OCI-LY7 (cell line): ENCODE measurements at regions not wholly inside any gene's neighbourhood (a gene's known extent, or its start where the extent isn't known, plus 50 kb on each side); places are given as distances from the start of the nearest gene placed in this dataset.
"Not testable (repeated sequence)": the region's sequence is repeated elsewhere in the genome, so short reads cannot be mapped to it uniquely, and the experiment has no call there.

ENCODE experiments used
- BruUV-seq: library from RNA; stranded (reverse); fragments of 400-500 nt; replicated peaks from 2 replicates; lab custom pipeline; 2021; lab: Mats Ljungman, UMichigan
- CTCF ChIA-PET: fragments of 300-600 bp; sonication (Branson Sonifier 250); formaldehyde crosslinking; loops from one replicate; lab custom pipeline; 2022; ENCODE audit warnings: antibody characterized with exemption; ENCODE audit not compliant: unreplicated experiment; lab: Charles Lee
- POLR2A ChIA-PET: fragments of 300-600 bp; sonication (Branson Sonifier 250); formaldehyde crosslinking; loops from one replicate; lab custom pipeline; 2022; ENCODE audit warnings: antibody characterized with exemption; lab: Charles Lee
- DNase-seq: peaks from one replicate; pipeline ENCODE4 v3.0.0-alpha.2; 2015; ENCODE audit warnings: low spot score
- H2AFZ ChIP-seq: fragments of 200-600 bp; sonication (generic), shearing (Covaris generic); 2 replicates; pipeline ENCODE4 v1.6.1; 2014; ENCODE audit warnings: mild to moderate bottlenecking, antibody characterized with exemption, low read length, moderate library complexity
- H3K27ac ChIP-seq: fragments of 200-600 bp; sonication (generic); 2 replicates; pipeline ENCODE4 v1.5.1; 2014; ENCODE audit warnings: mixed run types, low read depth, mild to moderate bottlenecking, moderate library complexity, low read length, inconsistent platforms; ENCODE audit not compliant: poor library complexity, severe bottlenecking
- H3K36me3 ChIP-seq: fragments of 200-600 bp; sonication (generic); 2 replicates; pipeline ENCODE4 v1.6.1; 2014; ENCODE audit warnings: mild to moderate bottlenecking, antibody characterized with exemption, low read length, moderate library complexity, mixed read lengths; ENCODE audit not compliant: insufficient read depth
- H3K4me1 ChIP-seq: fragments of 200-600 bp; sonication (generic); 2 replicates; pipeline ENCODE4 v1.5.1; 2014; ENCODE audit warnings: mild to moderate bottlenecking, low read length; ENCODE audit not compliant: insufficient read depth, poor library complexity, severe bottlenecking
- H3K4me2 ChIP-seq: fragments of 200-600 bp; sonication (generic); 2 replicates; pipeline ENCODE4 v1.6.1; 2014; ENCODE audit warnings: mild to moderate bottlenecking, low read length
- H3K4me3 ChIP-seq: fragments of 200-600 bp; sonication (generic); 2 replicates; pipeline ENCODE4 v1.5.1; 2014; ENCODE audit warnings: mild to moderate bottlenecking, low read depth, low read length; ENCODE audit not compliant: poor library complexity, severe bottlenecking
- H3K79me2 ChIP-seq: fragments of 200-600 bp; sonication (generic); 2 replicates; pipeline ENCODE4 v1.6.1; 2016; ENCODE audit warnings: low read depth, mild to moderate bottlenecking, low read length, moderate library complexity, mixed read lengths; ENCODE audit not compliant: insufficient read depth
- H3K9me2 ChIP-seq: fragments of 200-600 bp; sonication (generic); 2 replicates; pipeline ENCODE4 v1.6.1; 2016; ENCODE audit warnings: mild to moderate bottlenecking, low read length, mixed read lengths; ENCODE audit not compliant: insufficient read depth
- H3K9me3 ChIP-seq: fragments of 200-600 bp; sonication (generic); 2 replicates; pipeline ENCODE4 v1.6.1; 2014; ENCODE audit warnings: mild to moderate bottlenecking, mixed run types, low read length, mixed read lengths
- H4K20me1 ChIP-seq: fragments of 200-600 bp; sonication (generic); 2 replicates; pipeline ENCODE4 v1.6.1; 2014; ENCODE audit warnings: mild to moderate bottlenecking, antibody characterized with exemption, low read length, moderate library complexity, mixed read lengths; ENCODE audit not compliant: insufficient read depth
- EZH2phosphoT487 ChIP-seq: fragments of 200-600 bp; sonication (generic); IDR thresholded peaks from 2 replicates; pipeline ENCODE4 v1.6.1; 2018; ENCODE audit warnings: low read depth, borderline replicate concordance, mild to moderate bottlenecking, mixed run types, antibody characterized with exemption, low read length, moderate library complexity, mixed read lengths
- intact Hi-C: fragments of 100-400 bp; cut with micrococcal nuclease; formaldehyde crosslinking; loops from one replicate; pipeline ENCODE4 v1.10.0; 2022; ENCODE audit not compliant: unreplicated experiment
- TF ChIP-seq, protein P1 (sequence below): fragments of 200-600 bp; sonication (generic); conservative IDR thresholded peaks from 2 replicates; pipeline ENCODE4 v1.5.1; 2014; ENCODE audit warnings: mild to moderate bottlenecking, antibody characterized with exemption, low read length, moderate library complexity, mixed read lengths

- POLR2A ChIA-PET = no interaction called here
- no peaks in the 10 kb centered on the region for H3K4me1 ChIP-seq
- TF ChIP-seq, protein P1, sequence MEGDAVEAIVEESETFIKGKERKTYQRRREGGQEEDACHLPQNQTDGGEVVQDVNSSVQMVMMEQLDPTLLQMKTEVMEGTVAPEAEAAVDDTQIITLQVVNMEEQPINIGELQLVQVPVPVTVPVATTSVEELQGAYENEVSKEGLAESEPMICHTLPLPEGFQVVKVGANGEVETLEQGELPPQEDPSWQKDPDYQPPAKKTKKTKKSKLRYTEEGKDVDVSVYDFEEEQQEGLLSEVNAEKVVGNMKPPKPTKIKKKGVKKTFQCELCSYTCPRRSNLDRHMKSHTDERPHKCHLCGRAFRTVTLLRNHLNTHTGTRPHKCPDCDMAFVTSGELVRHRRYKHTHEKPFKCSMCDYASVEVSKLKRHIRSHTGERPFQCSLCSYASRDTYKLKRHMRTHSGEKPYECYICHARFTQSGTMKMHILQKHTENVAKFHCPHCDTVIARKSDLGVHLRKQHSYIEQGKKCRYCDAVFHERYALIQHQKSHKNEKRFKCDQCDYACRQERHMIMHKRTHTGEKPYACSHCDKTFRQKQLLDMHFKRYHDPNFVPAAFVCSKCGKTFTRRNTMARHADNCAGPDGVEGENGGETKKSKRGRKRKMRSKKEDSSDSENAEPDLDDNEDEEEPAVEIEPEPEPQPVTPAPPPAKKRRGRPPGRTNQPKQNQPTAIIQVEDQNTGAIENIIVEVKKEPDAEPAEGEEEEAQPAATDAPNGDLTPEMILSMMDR = no peak
- no peak for TF ChIP-seq EZH2phosphoT487
- no peaks in the 10 kb centered on the region for H3K9me2 ChIP-seq
- no peak overlapping the region for H3K27ac ChIP-seq
- no peaks in the 10 kb centered on the region for H3K79me2 ChIP-seq
- CTCF ChIA-PET = no interaction called here
- H2AFZ ChIP-seq = no peak overlapping the region
- H3K4me2 ChIP-seq = no peak overlapping the region
- H3K9me3 ChIP-seq = 0 out of 2 replicates have a peak, but pooled peaks cover 8% of the 10 kb centered on the region
- DNase-seq = no peak
- H3K4me3 ChIP-seq = no peak overlapping the region
- no TSS peak for BruUV-seq
- H3K36me3 ChIP-seq = no peaks in the 10 kb centered on the region
- intact Hi-C loops = no loop called here
- H4K20me1 ChIP-seq = no peaks in the 10 kb centered on the region
Observed at GRCh38 chr9:129539446-129539845, 81.5 kb downstream of the C9orf50 start.

DNA sequence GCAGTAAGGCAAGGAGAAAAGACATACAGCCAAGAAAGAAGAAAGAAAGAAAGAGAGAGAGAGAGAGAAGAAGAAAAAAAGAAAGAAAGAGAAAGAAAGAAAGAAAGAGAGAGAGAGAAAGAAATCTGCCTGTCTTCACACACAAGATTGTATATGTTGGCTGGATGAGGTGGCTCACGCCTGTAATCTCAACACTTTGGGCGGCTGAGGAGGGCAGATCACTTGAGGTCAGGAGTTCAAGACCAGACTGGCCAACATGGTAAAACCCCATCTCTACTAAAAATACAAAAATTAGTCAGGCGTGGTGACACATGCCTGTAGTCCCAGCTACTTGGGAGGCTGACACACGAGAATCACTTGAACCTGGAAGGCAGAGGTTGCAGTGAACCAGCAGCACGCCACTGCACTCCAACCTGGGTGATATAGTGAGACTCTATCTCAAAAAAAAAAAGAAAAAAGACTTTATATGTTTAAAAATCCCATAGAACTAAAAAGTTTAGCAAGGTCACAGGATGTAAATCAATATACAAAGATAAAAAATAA, 89.0 kb downstream of the C9orf50 start:
- H3K4me2 ChIP-seq, DNase-seq, BruUV-seq, H3K4me3 ChIP-seq, H4K20me1 ChIP-seq, H2AFZ ChIP-seq, H3K9me3 ChIP-seq, H3K9me2 ChIP-seq, H3K27ac ChIP-seq, H3K4me1 ChIP-seq, H3K79me2 ChIP-seq, CTCF ChIA-PET, H3K36me3 ChIP-seq, intact Hi-C loops: not testable (repeated sequence)
- POLR2A ChIA-PET = interaction anchor here (0.6 kb wide), 1 partner anchor 60 kb away, joined by 4 read pairs; no protein-coding TSS in a partner anchor

GRCh38 chr9:129527955-129528354, 92.9 kb downstream of the C9orf50 start:
- intact Hi-C loops, H3K9me3 ChIP-seq, H3K9me2 ChIP-seq, H4K20me1 ChIP-seq, H3K27ac ChIP-seq, H3K4me1 ChIP-seq, H3K79me2 ChIP-seq, BruUV-seq, H3K4me2 ChIP-seq, H3K4me3 ChIP-seq, DNase-seq, H2AFZ ChIP-seq, H3K36me3 ChIP-seq: not testable (repeated sequence)
- ChIA-PET POLR2A (interaction anchor here (0.9 to 1.0 kb wide), 2 partner anchors 9 to 65 kb away, joined by 3 to 4 read pairs; no protein-coding TSS in a partner anchor), CTCF (interaction anchor here (0.5 kb wide), 1 partner anchor 68 kb away, joined by 4 read pairs; no protein-coding TSS in a partner anchor)
